Spleen (tissue), 7 donors: ENCODE measurements at regions not wholly inside any gene's neighbourhood (a gene's known extent, or its start where the extent isn't known, plus 50 kb on each side); places are given as distances from the start of the nearest gene placed in this dataset.

Experiments
- POLR2A ChIP-seq, 3 donors: fragments of 450-650 bp; IDR thresholded peaks; one replicate each; pipeline ENCODE4 v1.5.1; 2017; ENCODE audit warnings: antibody characterized with exemption in 3 of 3, mild to moderate bottlenecking in 1 of 3
- TF ChIP-seq, protein P1 (sequence below), 11 experiments: fragments of 200-600 bp in 7 of 11; fragments of 450-650 bp in 4 of 11; sonication (generic) in 4 of 11; IDR thresholded peaks in 8 of 11; conservative IDR thresholded peaks in 3 of 11; 1 replicate in 7 of 11; 2 replicates in 4 of 11; pipeline versions ENCODE4 v1.4.0 to v1.8.0; 2016 to 2021; ENCODE audit warnings: antibody characterized with exemption in 11 of 11, inconsistent platforms in 4 of 11, mild to moderate bottlenecking in 1 of 11
- donor health status: DM: no; HTN: no; CAD: no; lungs with moderate emphysema.
- donor health status: DM: no; HTN: no; CAD: no.
- donor health status: DM: no; HTN: no; CAD: no.

DNA sequence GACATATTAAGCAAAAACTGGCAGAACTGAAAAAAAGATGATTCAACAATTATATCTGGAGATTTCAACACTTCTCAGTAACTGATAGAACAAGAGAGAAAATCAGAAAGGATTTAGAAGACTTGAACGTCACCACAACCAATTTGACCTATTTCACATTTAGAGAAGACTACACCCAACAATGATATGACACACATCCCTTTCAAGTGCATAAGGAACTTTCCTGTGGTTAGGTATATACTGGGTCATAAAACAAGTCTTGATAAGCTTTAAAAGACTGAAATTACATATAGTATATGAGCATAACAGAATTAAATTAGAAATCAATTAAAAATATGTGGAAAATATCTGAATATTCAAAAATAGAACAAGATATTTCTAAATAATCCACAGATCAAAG lies 201.2 kb upstream of the HAND2 start:
- TF ChIP-seq, protein P1, sequence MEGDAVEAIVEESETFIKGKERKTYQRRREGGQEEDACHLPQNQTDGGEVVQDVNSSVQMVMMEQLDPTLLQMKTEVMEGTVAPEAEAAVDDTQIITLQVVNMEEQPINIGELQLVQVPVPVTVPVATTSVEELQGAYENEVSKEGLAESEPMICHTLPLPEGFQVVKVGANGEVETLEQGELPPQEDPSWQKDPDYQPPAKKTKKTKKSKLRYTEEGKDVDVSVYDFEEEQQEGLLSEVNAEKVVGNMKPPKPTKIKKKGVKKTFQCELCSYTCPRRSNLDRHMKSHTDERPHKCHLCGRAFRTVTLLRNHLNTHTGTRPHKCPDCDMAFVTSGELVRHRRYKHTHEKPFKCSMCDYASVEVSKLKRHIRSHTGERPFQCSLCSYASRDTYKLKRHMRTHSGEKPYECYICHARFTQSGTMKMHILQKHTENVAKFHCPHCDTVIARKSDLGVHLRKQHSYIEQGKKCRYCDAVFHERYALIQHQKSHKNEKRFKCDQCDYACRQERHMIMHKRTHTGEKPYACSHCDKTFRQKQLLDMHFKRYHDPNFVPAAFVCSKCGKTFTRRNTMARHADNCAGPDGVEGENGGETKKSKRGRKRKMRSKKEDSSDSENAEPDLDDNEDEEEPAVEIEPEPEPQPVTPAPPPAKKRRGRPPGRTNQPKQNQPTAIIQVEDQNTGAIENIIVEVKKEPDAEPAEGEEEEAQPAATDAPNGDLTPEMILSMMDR (IDR thresholded peaks at IDR 0.05 in 8 of 11, conservative IDR thresholded peaks at IDR 0.05 in 3 of 11) = no peak
- TF ChIP-seq POLR2A (IDR thresholded peaks at IDR 0.05) = no peak
